ENCODE measurements at regions not wholly inside any gene's neighbourhood (a gene's known extent, or its start where the extent isn't known, plus 50 kb on each side); places are given as distances from the start of the nearest gene placed in this dataset.
"Not testable (repeated sequence)": the region's sequence is repeated elsewhere in the genome, so short reads cannot be mapped to it uniquely, and the experiment has no call there.

DNA sequence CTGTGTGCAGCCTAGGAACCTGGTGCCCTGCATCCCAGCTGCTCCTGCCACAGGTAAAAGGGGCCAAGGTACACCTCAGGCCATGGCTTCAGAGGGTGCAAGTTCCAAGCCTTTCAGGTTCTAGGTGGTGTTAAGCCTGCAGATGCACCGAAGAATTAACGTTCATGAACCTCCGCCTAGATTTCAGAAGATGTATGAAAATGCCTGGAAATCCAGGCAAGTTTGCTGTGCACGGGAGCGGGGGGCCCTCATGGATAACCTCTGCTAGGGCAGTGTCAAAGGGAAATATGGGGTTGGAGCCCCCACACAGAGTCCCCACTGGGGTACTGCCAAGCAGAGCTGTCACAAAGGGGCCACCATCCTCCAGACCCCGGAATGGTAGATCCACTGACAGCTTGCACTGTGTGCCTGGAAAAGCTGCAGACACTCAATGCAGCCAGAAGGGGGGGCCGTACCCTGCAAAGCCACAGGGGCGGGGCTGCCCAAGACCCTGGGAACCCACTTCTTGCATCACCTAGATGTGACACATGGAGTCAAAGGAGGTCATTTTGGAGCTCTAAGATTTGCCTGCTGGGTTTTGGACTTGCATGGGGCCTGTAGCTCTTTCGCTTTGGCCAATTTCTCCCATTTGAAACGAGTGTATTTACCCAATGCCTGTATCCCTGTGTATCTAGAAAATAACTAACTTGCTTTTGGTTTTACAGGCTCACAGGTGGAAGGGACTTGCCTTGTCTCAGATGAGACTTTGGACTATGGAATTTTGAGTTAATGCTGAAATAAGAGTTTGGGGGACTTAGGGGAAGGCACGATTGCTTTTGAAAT is 145.2 kb upstream of the C1QTNF3 start:
- in situ Hi-C loops (cut with MboI; ENCODE audit: low sequenced_read_pairs): loop anchor here (25.0 kb wide), 1 partner anchor 274 kb away; no protein-coding TSS in a partner anchor

DNA sequence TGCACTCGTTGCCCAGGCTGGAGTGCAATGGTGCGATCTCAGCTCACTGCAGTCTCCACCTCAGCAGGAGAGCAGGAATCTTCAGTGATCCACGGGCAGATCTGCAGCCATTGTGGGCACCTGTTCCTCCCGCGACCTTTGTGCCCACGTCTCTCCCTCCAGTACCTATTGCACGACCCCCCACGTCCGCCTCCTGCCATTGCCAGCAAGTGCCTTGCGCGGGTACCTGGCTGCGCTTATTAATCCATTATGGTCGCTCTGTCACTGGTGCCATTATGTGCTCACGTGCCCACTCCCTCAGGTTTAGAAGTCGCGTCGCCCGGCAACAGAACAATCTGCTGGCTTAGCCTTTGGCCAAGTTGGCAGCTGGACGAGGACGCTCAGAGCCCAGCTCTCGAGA is 146.2 kb upstream of the C1QTNF3 start:
- in situ Hi-C loops (cut with MboI; ENCODE audit: low sequenced_read_pairs): loop anchor here (25.0 kb wide), 1 partner anchor 273 kb away; no protein-coding TSS in a partner anchor

- in situ Hi-C loops (cut with MboI; ENCODE audit: low sequenced_read_pairs): loop anchor here (25.0 kb wide), 1 partner anchor 272 kb away; no protein-coding TSS in a partner anchor
Observed at GRCh38 chr5:34189752-34190411, 146.9 kb upstream of the C1QTNF3 start.

DNA sequence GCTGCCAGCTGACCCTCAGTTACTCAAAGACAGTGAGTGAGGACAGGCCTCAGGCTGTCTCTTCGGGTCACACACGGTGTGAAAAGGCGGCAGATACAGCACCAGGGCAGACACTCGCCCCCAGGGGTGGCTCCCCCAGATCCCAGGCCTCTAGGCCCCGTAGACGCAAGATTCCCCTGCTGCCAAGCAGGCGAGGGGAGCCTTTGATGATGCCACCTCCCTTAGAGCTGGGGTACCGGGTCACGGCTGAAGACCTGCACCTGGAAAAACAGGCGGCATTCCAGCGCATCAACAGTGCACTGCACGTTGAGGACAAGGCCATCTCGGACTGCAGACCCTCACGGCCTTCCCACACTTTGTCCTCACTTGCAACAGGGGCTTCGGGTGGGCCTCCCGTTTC is 147.5 kb upstream of the C1QTNF3 start:
- in situ Hi-C loops (cut with MboI; ENCODE audit: low sequenced_read_pairs): loop anchor here (25.0 kb wide), 1 partner anchor 272 kb away; no protein-coding TSS in a partner anchor

GRCh38 chr5:34191279-34191744 is 148.3 kb upstream of the C1QTNF3 start:
- in situ Hi-C loops (cut with MboI; ENCODE audit: low sequenced_read_pairs): loop anchor here (25.0 kb wide), 1 partner anchor 271 kb away; no protein-coding TSS in a partner anchor

DNA sequence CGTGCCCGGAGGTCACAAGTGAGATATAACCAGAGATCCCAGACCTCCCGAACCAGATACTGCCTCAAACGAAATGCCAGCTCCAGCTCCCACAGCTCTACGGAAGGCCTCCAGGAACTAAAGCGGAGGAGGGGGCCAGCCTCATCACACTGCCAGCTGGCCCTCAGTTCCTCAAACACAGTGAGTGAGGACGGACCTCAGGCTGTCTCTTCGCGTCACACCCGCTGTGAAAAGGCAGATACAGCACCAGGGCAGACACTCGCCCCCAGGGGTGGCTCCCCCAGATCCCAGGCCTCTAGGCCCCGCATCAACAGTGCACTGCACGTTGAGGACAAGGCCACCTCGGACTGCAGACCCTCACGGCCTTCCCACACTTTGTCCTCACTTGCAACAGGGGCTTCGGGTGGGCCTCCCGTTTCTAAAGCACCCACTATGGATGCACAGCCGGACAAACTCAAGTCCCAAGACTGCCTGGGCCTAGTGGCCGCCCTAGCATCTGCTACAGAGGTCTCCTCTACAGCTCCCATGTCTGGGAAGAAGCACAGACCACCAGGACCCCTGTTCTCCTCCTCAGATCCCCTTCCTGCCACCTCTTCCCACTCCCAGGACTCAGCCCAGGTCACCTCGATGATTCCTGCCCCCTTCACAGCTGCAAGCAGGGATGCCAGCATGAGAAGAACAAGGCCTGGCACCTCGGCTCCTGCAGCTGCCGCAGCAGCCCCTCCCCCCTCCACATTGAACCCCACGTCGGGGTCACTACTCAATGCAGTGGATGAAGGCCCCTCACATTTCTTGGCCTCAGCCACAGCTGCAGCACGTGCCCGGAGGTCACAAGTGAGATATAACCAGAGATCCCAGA is 149.3 kb upstream of the C1QTNF3 start:
- in situ Hi-C loops (cut with MboI; ENCODE audit: low sequenced_read_pairs): loop anchor here (25.0 kb wide), 1 partner anchor 270 kb away; no protein-coding TSS in a partner anchor

DNA sequence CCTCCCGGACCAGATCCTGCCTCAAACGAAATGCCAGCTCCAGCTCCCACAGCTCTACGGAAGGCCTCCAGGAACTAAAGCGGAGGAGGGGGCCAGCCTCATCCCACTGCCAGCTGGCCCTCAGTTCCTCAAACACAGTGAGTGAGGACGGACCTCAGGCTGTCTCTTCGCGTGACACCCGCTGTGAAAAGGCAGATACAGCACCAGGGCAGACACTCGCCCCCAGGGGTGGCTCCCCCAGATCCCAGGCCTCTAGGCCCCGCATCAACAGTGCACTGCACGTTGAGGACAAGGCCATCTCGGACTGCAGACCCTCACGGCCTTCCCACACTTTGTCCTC is 149.9 kb upstream of the C1QTNF3 start:
- in situ Hi-C loops (cut with MboI; ENCODE audit: low sequenced_read_pairs): loop anchor here (25.0 kb wide), 1 partner anchor 269 kb away; no protein-coding TSS in a partner anchor

GRCh38 chr5:34193297-34193696 is 150.3 kb upstream of the C1QTNF3 start:
- in situ Hi-C loops (cut with MboI; ENCODE audit: low sequenced_read_pairs): loop anchor here (25.0 kb wide), 1 partner anchor 269 kb away; no protein-coding TSS in a partner anchor

DNA sequence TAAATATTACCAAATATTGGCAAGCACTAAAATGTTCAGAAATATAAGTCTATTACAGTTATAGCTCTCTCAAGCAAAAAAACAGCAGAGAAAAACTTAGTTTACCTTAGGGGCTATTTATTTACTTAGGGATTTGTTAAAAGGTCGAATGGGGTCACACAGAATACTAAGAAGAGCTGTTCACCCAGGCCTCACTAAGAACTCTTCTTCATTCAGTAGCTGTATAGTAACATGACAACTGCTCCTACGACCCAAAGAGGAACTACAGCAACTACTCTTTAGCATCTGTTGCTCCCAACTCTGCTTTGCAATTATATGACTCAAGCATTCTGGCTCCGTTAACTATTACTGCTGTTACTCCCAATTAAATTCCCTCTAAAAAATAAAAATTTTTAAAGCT is 150.8 kb upstream of the C1QTNF3 start:
- in situ Hi-C loops (cut with MboI; ENCODE audit: low sequenced_read_pairs): loop anchor here (25.0 kb wide), 1 partner anchor 268 kb away; no protein-coding TSS in a partner anchor

- in situ Hi-C loops (cut with MboI; ENCODE audit: low sequenced_read_pairs): loop anchor here (25.0 kb wide), 1 partner anchor 266 kb away; no protein-coding TSS in a partner anchor
Observed at GRCh38 chr5:34196091-34196490, 153.1 kb upstream of the C1QTNF3 start.

GRCh38 chr5:34205347-34205746 is 162.3 kb upstream of the C1QTNF3 start:
- in situ Hi-C loops (cut with MboI; ENCODE audit: low sequenced_read_pairs): not testable (repeated sequence)

DNA sequence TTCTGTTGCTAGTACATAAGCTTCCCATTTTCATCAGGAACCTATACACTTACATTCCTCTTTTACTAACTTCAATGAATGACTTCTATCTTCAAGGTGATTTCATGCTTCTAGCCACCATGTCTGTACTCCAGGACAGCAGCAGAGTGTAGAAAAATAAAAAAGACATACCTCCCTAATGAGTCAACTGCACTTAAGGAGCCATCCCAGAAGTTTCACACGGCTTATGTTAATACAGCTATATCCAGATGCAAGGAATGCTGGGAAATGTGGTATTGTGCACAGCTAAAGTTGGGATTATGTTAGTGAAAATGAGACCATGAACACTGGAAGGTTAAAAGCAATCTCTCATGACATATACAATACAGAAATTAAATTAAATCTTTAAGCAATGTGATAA is 174.4 kb upstream of the C1QTNF3 start:
- in situ Hi-C loops (cut with MboI; ENCODE audit: low sequenced_read_pairs): not testable (repeated sequence)

- in situ Hi-C loops (cut with MboI; ENCODE audit: low sequenced_read_pairs): not testable (repeated sequence)
Observed at GRCh38 chr5:34221329-34222073, 178.5 kb upstream of the C1QTNF3 start.

GRCh38 chr5:34223158-34223557 is 180.1 kb upstream of the C1QTNF3 start:
- in situ Hi-C loops (cut with MboI; ENCODE audit: low sequenced_read_pairs): not testable (repeated sequence)

DNA sequence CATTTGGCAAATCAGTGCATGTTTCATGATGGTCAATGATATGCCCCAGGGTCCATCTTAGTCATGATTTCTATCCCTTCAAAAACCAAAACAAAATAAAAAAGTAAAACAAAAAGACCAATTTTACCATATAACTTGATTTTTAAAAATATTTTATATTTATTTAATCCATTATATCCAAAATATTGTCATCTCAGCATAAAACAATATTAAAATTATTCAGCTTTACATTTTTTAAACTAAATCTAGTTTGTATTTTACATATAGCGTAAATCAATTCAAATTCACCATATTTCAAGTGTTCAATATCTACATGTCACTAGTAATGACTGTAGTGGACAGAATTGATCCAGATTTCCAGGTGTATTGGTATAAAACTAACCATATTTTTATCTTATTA is 187.4 kb upstream of the C1QTNF3 start:
- in situ Hi-C loops (cut with MboI; ENCODE audit: low sequenced_read_pairs): not testable (repeated sequence)

- in situ Hi-C loops (cut with MboI; ENCODE audit: low sequenced_read_pairs): not testable (repeated sequence)
Observed at GRCh38 chr5:34243802-34244201, 200.8 kb upstream of the C1QTNF3 start.

- in situ Hi-C loops (cut with MboI; ENCODE audit: low sequenced_read_pairs): not testable (repeated sequence)
Observed at GRCh38 chr5:34244281-34245031, 201.4 kb upstream of the C1QTNF3 start.

DNA sequence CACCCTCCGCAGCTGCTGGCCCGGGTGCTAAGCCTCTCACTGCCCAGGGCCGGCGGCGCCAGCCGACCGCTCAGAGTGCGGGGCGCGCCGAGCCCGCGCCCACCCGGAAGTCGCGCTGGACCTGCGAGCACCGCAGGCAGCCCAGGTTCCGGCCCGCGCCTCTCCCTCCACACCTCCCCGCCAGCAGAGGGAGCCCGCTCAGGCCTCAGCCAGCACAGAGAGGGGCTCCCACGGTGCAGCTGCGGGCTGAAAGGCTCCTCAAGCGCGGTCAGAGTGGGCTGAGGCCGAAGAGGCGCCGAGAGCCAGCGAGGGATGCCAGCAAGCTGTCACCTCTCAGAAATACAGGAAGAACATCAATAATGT is 202.0 kb upstream of the C1QTNF3 start:
- in situ Hi-C loops (cut with MboI; ENCODE audit: low sequenced_read_pairs): not testable (repeated sequence)

- in situ Hi-C loops (cut with MboI; ENCODE audit: low sequenced_read_pairs): not testable (repeated sequence)
Observed at GRCh38 chr5:34245813-34246212, 202.8 kb upstream of the C1QTNF3 start.
